IMR-90 (cell line): ENCODE measurements at regions not wholly inside any gene's neighbourhood (a gene's known extent, or its start where the extent isn't known, plus 50 kb on each side); places are given as distances from the start of the nearest gene placed in this dataset.

Source experiments
- CTCF ChIP-seq: conservative IDR thresholded peaks from 2 replicates; pipeline ENCODE4 v1.5.1; 2012; ENCODE audit warnings: mild to moderate bottlenecking, low read depth, low read length, improper control_type of control experiment
- RFX5 ChIP-seq: IDR thresholded peaks from 2 replicates; pipeline ENCODE4 v1.8.0; 2012; ENCODE audit warnings: low read depth, mild to moderate bottlenecking, low read length, moderate library complexity
- USF2 ChIP-seq: fragments of 150-350 bp; IDR thresholded peaks from 2 replicates; pipeline ENCODE4 v1.6.1; 2017; ENCODE audit warnings: mild to moderate bottlenecking, antibody characterized with exemption, low read length, low read depth

- TF ChIP-seq CTCF (no peak), USF2 (no peak), RFX5 (no peak)
These were observed 55.4 kb downstream of the RTP5 start for GRCh38 chr2:241924909-241925250.
